NCI-H345 treated with DMSO at 0.1 percent for 48 hours (cell line): ENCODE measurements at regions not wholly inside any gene's neighbourhood (a gene's known extent, or its start where the extent isn't known, plus 50 kb on each side); places are given as distances from the start of the nearest gene placed in this dataset.
"Not testable (repeated sequence)": the region's sequence is repeated elsewhere in the genome, so short reads cannot be mapped to it uniquely, and the experiment has no call there.

Experiments used
- DNase-seq: peaks from one replicate; lab custom pipeline; 2025; ENCODE audit not compliant: unreplicated experiment; lab: John Stamatoyannopoulos, UW

- DNase-seq, result no peak
Measured at GRCh38 chr6:149127212-149127611, 190.3 kb upstream of the TAB2 start.

DNA sequence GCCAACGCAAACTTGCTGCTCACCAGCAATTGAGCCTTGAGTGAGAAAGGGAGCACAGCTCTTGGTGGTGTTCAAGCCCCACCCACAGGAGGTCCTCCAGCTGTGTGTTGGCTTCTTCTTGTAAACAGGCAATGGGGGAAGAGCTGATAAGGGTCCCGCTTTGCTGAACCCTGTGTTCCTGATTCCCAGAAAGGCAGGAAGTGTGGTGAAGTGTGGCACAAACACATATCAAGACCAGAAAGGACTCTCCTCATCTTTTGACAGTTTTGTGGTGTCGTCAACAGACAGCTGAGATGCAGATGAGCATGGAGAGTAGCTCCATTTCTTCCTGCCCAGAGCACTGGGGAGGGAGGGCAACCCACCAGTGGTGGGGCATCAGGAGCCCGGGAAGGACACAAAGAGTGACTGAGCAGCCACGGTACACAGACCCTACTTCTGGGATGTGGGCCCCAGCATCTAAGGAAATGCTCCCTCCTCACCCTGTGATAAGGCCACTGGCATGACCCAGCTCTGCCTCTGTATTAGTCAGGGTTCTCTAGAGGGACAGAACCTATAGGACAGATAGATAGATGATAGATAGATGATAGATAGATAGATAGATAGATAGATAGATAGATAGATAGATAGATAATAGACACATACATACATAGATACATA is 188.9 kb upstream of the TAB2 start:
- DNase-seq, result no peak

DNA sequence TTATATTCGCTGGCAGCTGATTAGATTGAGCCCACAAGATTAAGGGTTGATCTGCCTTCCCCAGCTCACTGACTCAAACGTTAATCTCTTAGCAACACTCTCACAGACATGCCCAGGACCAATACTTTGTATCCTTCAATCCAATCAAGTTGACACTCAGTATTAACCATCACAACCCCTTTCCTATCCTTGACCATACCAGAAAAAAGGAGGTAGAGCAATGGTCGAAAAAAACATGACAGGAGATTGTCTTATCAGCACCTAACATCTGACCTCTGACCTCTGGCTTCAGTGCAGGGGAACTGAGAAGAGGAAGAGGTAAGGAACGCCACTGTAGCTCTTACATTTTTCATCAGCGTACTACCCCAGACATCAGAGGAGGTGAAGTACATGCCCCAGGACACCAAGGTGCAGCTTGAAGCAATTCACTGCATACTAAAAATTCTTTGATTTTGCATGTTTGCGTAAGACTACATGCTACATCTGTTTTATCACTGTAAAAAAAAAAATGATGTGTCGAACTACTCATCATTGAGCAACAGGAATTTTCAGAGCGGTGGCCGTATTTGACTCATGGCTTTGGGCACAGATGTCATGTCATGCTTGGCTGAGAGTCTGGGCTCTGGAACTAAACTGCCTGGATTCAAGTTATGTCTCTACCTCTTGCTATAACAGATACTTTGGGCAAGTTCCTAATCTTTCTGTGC is 188.0 kb upstream of the TAB2 start:
- no peak for DNase-seq

GRCh38 chr6:149130090-149130489 is 187.4 kb upstream of the TAB2 start:
- no peak for DNase-seq

- no peak for DNase-seq
Measured at GRCh38 chr6:149130508-149130907, 187.0 kb upstream of the TAB2 start.

DNA sequence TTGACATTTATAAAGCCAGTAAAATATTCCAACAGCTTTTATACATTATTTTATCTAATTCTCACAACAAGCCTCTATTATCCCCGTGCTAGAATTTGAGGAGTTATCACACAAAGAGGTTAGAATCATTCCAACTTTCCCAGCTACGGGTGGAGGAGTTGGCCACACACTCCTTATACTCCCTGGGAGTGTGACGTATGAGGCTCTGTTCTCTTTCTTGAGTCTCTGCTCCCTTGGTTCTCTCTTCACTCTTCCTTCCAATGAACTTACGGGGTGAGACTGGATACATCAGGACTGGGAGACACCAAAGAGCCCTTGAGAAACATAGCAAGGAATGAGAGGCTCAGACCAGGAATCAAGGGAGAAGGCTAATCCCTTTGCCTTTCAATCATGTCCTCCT is 185.6 kb upstream of the TAB2 start:
- DNase-seq, result no peak

- no peak for DNase-seq
Measured at GRCh38 chr6:149132336-149132735, 185.2 kb upstream of the TAB2 start.

DNA sequence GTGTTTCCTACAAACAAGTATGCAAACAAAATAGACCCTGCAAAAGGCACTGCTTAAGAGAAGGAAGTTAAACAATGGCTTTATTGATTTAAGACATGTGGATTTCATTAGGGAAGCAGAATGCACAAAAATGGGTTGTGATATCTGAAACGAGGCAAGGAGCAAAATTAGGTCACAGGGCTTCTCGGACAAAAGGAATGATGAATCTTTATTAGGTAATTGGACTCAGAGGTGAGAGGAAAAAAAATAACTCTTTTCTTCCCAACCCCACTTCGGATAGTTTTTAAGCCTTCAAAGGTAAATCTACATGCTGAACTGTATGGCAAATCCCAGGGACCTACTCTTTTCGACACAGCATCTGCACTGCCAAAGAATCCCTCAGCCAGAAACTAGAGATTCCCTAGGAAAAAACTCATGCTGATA is 183.0 kb upstream of the TAB2 start:
- DNase-seq, result no peak

GRCh38 chr6:149135809-149136208 is 181.7 kb upstream of the TAB2 start:
- DNase-seq, result no peak

- DNase-seq, result no peak
Measured at GRCh38 chr6:149136273-149136912, 181.1 kb upstream of the TAB2 start.

GRCh38 chr6:149136913-149137286 is 180.6 kb upstream of the TAB2 start:
- no peak for DNase-seq

- DNase-seq, result no peak
Measured at GRCh38 chr6:149137594-149137993, 179.9 kb upstream of the TAB2 start.

GRCh38 chr6:149138089-149138488 is 179.4 kb upstream of the TAB2 start:
- DNase-seq, result no peak

DNA sequence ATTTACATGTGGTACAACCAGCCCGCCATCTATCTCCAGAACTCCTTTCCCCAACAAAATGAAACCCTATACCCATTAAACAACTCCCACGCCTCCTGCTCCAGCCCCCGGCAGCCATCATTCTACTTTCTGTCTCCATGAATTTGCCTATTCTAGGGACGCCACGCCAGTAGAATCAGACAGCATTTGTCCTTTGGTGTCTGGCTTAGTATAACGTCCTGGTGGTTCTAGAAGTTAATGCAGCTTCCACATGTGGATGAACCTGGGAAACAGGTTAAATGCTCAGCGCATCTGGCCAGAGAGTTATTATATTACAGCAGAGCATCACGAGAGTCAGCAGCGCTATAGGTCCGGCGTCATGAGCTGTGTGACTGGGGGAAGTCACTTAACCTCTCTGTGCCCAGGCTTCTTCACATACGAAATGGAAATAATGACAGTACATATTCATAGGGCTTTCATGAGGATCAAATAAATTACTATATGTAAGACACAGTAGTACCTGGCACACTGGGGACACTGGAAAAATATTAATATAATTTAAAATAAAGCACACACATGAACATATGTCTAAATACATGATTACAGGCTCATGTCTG is 178.7 kb upstream of the TAB2 start:
- DNase-seq, result no peak

DNA sequence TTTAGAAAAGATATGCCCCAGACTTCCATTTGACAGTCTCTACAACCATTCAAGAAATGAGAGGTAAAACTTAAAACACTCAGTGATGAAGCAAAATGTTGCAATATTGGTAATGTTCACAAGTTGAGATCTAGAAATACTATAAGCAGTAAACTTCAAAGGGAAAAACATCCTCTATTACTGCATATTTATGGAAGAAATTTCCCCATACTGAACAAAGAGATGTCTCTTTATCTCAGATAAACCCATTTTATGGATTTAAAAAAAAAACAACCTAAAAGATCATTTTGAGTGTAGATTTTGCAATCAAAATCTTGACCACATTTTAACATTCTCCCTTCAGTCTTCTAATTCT is 177.8 kb upstream of the TAB2 start:
- no peak for DNase-seq

- DNase-seq, result no peak
Measured at GRCh38 chr6:149140137-149140909, 177.2 kb upstream of the TAB2 start.

GRCh38 chr6:149140910-149141290 is 176.6 kb upstream of the TAB2 start:
- no peak for DNase-seq

DNA sequence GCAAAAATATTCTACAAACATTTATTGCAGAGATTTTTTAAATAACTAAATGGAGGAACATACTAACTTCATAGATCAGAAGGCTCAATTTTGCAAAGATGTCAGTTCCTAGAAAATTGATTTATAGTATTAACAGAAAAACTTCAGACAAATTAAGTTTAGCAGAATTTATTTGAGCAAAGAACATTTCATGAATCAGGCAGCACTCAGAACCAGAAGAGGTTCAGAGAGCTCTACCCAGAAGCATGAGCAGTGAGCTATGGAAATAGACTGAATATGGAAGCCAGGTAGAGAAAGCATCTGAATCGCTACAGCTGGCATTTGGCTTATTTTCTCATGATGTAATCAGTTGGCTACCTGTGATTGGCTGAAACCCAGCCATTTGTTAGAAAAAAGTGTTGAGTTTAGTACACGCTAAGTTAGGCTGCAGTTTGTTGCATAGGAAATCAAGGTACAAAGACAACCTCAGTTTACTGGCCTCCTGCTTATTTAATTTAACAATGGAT is 174.5 kb upstream of the TAB2 start:
- no peak for DNase-seq

DNA sequence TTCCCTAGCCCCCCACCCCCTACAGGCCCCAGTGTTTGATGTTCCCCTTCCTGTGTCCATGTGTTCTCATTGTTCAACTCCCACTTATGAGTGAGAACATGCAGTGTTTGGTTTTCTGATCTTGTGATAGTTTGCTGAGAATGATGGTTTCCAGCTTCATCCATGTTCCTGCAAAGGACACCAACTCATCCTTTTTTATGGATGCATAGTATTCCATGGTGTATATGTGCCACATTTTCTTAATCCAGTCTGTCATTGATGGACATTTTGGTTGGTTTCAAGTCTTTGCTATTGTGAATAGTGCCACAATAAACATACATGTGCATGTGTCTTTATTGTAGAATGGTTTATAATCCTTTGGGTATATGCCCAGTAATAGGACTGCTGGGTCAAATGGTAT is 171.7 kb upstream of the TAB2 start:
- DNase-seq, result not testable (repeated sequence)

DNA sequence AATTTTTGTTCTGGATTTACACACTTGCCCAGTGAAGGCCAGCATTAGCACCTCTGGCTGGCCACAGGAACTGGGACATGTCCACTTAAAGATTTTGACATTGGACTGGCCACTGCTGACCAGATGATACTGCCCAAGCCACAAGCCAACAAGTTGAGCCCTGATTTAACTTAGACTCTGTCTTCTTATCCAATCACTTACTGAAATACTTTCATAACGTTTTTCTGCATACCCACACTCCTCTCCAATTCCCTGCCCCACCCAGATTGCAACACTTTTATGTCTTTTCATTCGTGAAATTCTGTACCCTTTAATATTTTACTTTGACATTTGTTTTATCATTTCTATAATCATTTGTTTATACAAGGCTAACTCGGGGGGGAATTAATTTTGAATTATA is 170.3 kb upstream of the TAB2 start:
- no peak for DNase-seq
